Gastroesophageal sphincter (tissue), 4 donors: ENCODE measurements at regions not wholly inside any gene's neighbourhood (a gene's known extent, or its start where the extent isn't known, plus 50 kb on each side); places are given as distances from the start of the nearest gene placed in this dataset.

ENCODE experiments used
- ATAC-seq: fragments of 150-250 bp; one replicate; pipeline ENCODE4 v1.9.1; 2016; ENCODE audit warnings: mild to moderate bottlenecking, moderate library complexity
- H3K27ac ChIP-seq, 4 donors: fragments of 200-600 bp; sonication (generic) in 3 of 4; 1 replicate in 3 of 4; 2 replicates in 1 of 4; pipeline ENCODE4 v1.5.1; 2016 to 2019
- H3K27me3 ChIP-seq: fragments of 200-600 bp; sonication (generic); one replicate; pipeline ENCODE4 v1.5.1; 2019
- H3K36me3 ChIP-seq, 2 donors: fragments of 200-600 bp; sonication (generic); one replicate each; pipeline ENCODE4 v1.5.1; 2019; ENCODE audit warnings: control low read depth in 1 of 2
- H3K4me1 ChIP-seq, 3 donors: fragments of 200-600 bp; sonication (generic); 1 replicate in 2 of 3; 2 replicates in 1 of 3; pipeline ENCODE4 v1.5.1; 2016 to 2019; ENCODE audit warnings: control low read depth in 2 of 3
- H3K4me3 ChIP-seq, 2 donors: fragments of 200-600 bp; sonication (generic); one replicate each; pipeline ENCODE4 v1.5.1; 2019; ENCODE audit warnings: mild to moderate bottlenecking in 1 of 2, moderate library complexity in 1 of 2
- H3K9me3 ChIP-seq, 3 donors: fragments of 200-600 bp; sonication (generic); one replicate each; pipeline ENCODE4 v1.5.1; 2017 to 2019; ENCODE audit warnings: control low read depth in 2 of 3
- EP300 ChIP-seq: sonication (generic); formaldehyde crosslinking; IDR thresholded peaks from one replicate; pipeline ENCODE4 v1.6.1; 2017; ENCODE audit warnings: antibody characterized with exemption, mild to moderate bottlenecking
- POLR2A ChIP-seq, 2 donors: fragments of 450-650 bp; IDR thresholded peaks; one replicate each; pipeline ENCODE4 v1.6.1; 2017; ENCODE audit warnings: antibody characterized with exemption in 2 of 2, mild to moderate bottlenecking in 2 of 2, moderate library complexity in 1 of 2
- POLR2AphosphoS5 ChIP-seq: sonication (generic); formaldehyde crosslinking; IDR thresholded peaks from one replicate; pipeline ENCODE4 v1.6.1; 2017; ENCODE audit warnings: antibody characterized with exemption
- WGBS, 2 donors: methylation state at CpG; one replicate each; pipeline ENCODE4 v1.1.5; 2018; ENCODE audit warnings: low coverage in 1 of 2; 5-methylcytosine and 5-hydroxymethylcytosine counted together
- TF ChIP-seq, protein P1 (sequence below), 4 experiments: fragments of 200-600 bp in 2 of 4; fragments of 450-650 bp in 2 of 4; sonication (generic) in 1 of 4; IDR thresholded peaks; one replicate each; pipeline ENCODE4 v1.5.1; 2017 to 2019; ENCODE audit warnings: antibody characterized with exemption in 4 of 4, mild to moderate bottlenecking in 2 of 4, moderate library complexity in 2 of 4

DNA sequence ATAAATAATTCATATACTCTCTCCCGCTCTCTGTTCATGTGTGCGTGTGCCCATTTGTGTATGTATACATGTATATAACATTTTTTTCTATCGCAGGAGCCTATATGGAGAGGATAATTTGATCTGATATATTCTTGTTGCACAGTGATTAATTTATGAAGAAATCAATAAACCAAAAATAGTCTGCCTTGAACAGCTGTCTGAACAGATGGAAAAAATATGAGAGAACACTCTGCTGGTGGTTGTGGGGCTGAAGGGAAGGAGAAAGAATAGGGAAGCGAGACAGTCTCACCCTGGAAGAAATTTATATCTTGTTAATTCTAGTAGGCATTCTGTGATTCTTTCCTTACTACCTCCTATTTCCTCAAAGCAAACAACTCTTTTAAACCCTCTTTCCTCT, 96.6 kb upstream of the B3GAT2 start:
- H3K27ac ChIP-seq, result no peak overlapping the region
- H3K4me3 ChIP-seq, result no peak overlapping the region
- TF ChIP-seq EP300, result no peak
- TF ChIP-seq, protein P1, sequence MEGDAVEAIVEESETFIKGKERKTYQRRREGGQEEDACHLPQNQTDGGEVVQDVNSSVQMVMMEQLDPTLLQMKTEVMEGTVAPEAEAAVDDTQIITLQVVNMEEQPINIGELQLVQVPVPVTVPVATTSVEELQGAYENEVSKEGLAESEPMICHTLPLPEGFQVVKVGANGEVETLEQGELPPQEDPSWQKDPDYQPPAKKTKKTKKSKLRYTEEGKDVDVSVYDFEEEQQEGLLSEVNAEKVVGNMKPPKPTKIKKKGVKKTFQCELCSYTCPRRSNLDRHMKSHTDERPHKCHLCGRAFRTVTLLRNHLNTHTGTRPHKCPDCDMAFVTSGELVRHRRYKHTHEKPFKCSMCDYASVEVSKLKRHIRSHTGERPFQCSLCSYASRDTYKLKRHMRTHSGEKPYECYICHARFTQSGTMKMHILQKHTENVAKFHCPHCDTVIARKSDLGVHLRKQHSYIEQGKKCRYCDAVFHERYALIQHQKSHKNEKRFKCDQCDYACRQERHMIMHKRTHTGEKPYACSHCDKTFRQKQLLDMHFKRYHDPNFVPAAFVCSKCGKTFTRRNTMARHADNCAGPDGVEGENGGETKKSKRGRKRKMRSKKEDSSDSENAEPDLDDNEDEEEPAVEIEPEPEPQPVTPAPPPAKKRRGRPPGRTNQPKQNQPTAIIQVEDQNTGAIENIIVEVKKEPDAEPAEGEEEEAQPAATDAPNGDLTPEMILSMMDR (IDR thresholded peaks at IDR 0.05), result no peak
- TF ChIP-seq POLR2AphosphoS5, result no peak
- no peak for TF ChIP-seq POLR2A (IDR thresholded peaks at IDR 0.05)
- H3K27me3 ChIP-seq, result no peaks in the 10 kb centered on the region
- no peak for ATAC-seq
- no peaks in the 10 kb centered on the region for H3K4me1 ChIP-seq
- no peaks in the 10 kb centered on the region for H3K36me3 ChIP-seq
- H3K9me3 ChIP-seq, result no peaks in the 10 kb centered on the region
- WGBS, 2 donors, result 82 to 86% methylated on average over 3 to 4 of the region's 4 CpGs

GRCh38 chr6:71056656-71057055, 99.8 kb upstream of the B3GAT2 start:
- Histone ChIP-seq H3K4me1 (no peaks in the 10 kb centered on the region), H3K9me3 (no peaks in the 10 kb centered on the region), H3K36me3 (no peaks in the 10 kb centered on the region), H3K27me3 (no peaks in the 10 kb centered on the region), H3K27ac (no peak overlapping the region), H3K4me3 (no peak overlapping the region)
- 39 to 64% methylated on average over 2 of the region's 2 CpGs for WGBS, 2 donors
- TF ChIP-seq POLR2AphosphoS5, result no peak
- TF ChIP-seq, protein P1 (IDR thresholded peaks at IDR 0.05), result no peak
- TF ChIP-seq POLR2A (IDR thresholded peaks at IDR 0.05), result no peak
- no peak for TF ChIP-seq EP300
- ATAC-seq, result no peak

GRCh38 chr6:71066153-71066552, 109.3 kb upstream of the B3GAT2 start:
- ATAC-seq, result no peak
- Histone ChIP-seq H3K27me3 (no peaks in the 10 kb centered on the region), H3K4me1 (no peaks in the 10 kb centered on the region), H3K36me3 (no peaks in the 10 kb centered on the region), H3K4me3 (no peak overlapping the region), H3K9me3 (no peaks in the 10 kb centered on the region), H3K27ac (no peak overlapping the region)
- TF ChIP-seq, protein P1 (IDR thresholded peaks at IDR 0.05), result no peak
- no peak for TF ChIP-seq POLR2AphosphoS5
- TF ChIP-seq POLR2A (IDR thresholded peaks at IDR 0.05), result no peak
- 92% methylated on average over 1 of the region's 1 CpG; no CpG with 5 or more reads in 1 of the 2 donors for WGBS, 2 donors

DNA sequence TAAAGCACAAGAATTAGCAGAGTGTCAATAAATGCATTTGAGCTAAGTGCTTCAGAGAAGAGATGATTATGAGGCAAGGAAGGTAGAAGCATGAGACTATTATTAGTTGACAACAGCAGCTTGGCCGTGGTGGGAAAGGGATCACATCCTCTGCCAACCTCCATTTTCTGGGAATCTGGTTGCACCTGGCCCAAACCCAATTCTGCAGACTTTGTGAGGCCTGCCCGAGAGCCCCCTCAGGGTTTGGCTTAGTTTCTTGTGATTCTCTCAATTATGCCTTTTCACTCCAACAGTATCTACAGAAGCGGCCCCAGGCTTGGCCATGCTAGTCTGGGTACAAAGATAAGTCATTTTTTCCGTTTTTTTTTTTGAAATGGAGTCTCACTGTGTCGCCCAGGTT, 111.0 kb upstream of the B3GAT2 start:
- no peaks in the 10 kb centered on the region for H3K9me3 ChIP-seq
- no peak overlapping the region for H3K4me3 ChIP-seq
- WGBS, 2 donors, result 79% methylated on average over 5 of the region's 5 CpGs; no CpG with 5 or more reads in 1 of the 2 donors
- no peak overlapping the region for H3K27ac ChIP-seq
- no peaks in the 10 kb centered on the region for H3K27me3 ChIP-seq
- no peak for ATAC-seq
- H3K36me3 ChIP-seq, result no peaks in the 10 kb centered on the region
- no peaks in the 10 kb centered on the region for H3K4me1 ChIP-seq
- TF ChIP-seq EP300 (no peak), POLR2A (IDR thresholded peaks at IDR 0.05) (no peak), POLR2AphosphoS5 (no peak)
- TF ChIP-seq, protein P1 (IDR thresholded peaks at IDR 0.05), result no peak

DNA sequence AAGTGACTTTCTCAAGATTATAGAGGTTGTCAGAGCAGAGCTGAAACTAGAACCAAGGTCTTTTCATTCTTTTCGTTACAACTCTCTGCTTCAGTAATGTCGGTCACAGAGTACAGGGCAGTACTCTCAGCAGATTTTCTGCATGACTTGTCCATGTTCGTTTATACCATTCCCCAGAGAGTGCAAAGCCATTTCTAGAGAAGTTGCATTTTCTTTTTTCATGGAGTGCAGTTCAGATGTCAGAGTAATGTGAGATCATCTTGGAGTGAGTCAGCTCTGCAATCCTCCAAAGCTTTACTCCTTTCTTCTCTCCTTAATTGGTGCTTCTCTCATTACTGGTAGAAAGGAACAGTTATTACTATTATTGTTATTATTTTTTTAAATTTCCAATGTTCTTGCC, 115.6 kb upstream of the B3GAT2 start:
- peaks cover 0 to 1% (median 0%) of the 10 kb centered on the region in 3 donors for H3K9me3 ChIP-seq
- ATAC-seq, result no peak
- no peak overlapping the region for H3K27ac ChIP-seq
- TF ChIP-seq EP300 (no peak), POLR2A (IDR thresholded peaks at IDR 0.05) (no peak), POLR2AphosphoS5 (no peak)
- TF ChIP-seq, protein P1 (IDR thresholded peaks at IDR 0.05), result no peak
- WGBS, 2 donors, result 48 to 65% methylated on average over 2 to 3 of the region's 3 CpGs
- H3K4me1 ChIP-seq, result no peaks in the 10 kb centered on the region
- no peaks in the 10 kb centered on the region for H3K36me3 ChIP-seq
- H3K27me3 ChIP-seq, result no peaks in the 10 kb centered on the region
- no peak overlapping the region for H3K4me3 ChIP-seq
